Sigmoid colon (tissue), 6 donors: ENCODE measurements at regions not wholly inside any gene's neighbourhood (a gene's known extent, or its start where the extent isn't known, plus 50 kb on each side); places are given as distances from the start of the nearest gene placed in this dataset.

Experiments used
- DNase-seq: peaks from one replicate; pipeline ENCODE4 v3.0.0-alpha.2; 2019
- H3K27ac ChIP-seq, 4 donors: fragments of 200-600 bp; sonication (generic); one replicate each; pipeline ENCODE4 v1.5.1; 2016 to 2019; ENCODE audit warnings: mild to moderate bottlenecking in 1 of 4
- H3K27me3 ChIP-seq, 3 donors: fragments of 200-600 bp; sonication (generic); one replicate each; pipeline ENCODE4 v1.5.1; 2019; ENCODE audit warnings: mild to moderate bottlenecking in 1 of 3
- H3K36me3 ChIP-seq, 4 donors: fragments of 200-600 bp; sonication (generic); one replicate each; pipeline ENCODE4 v1.5.1; 2016 to 2019
- H3K4me1 ChIP-seq, 4 donors: fragments of 200-600 bp; sonication (generic); one replicate each; pipeline ENCODE4 v1.5.1; 2017 to 2019
- H3K4me3 ChIP-seq, 4 donors: fragments of 200-600 bp; sonication (generic); one replicate each; pipeline ENCODE4 v1.5.1; 2017 to 2019; ENCODE audit warnings: mild to moderate bottlenecking in 2 of 4, moderate library complexity in 1 of 4
- H3K9me3 ChIP-seq, 4 donors: fragments of 200-600 bp in 3 of 4; sonication (generic) in 3 of 4; one replicate each; pipeline versions ENCODE4 v1.5.1 to v1.6.1; 2013 to 2019
- CTCF ChIP-seq, 4 experiments: fragments of 450-650 bp in 3 of 4; fragments of 200-600 bp in 1 of 4; IDR thresholded peaks; one replicate each; pipeline ENCODE4 v1.5.1; 2016 to 2019; ENCODE audit warnings: antibody characterized with exemption in 4 of 4, mild to moderate bottlenecking in 3 of 4, moderate library complexity in 2 of 4
- EP300 ChIP-seq, 4 donors: sonication (generic); formaldehyde crosslinking; IDR thresholded peaks; one replicate each; pipeline ENCODE4 v1.6.1; 2017; ENCODE audit warnings: antibody characterized with exemption in 4 of 4
- POLR2A ChIP-seq, 2 donors: fragments of 450-650 bp; IDR thresholded peaks; one replicate each; pipeline ENCODE4 v1.6.1; 2016; ENCODE audit warnings: antibody characterized with exemption in 2 of 2, mild to moderate bottlenecking in 2 of 2, moderate library complexity in 2 of 2
- POLR2AphosphoS5 ChIP-seq, 4 donors: sonication (generic); formaldehyde crosslinking; IDR thresholded peaks; one replicate each; pipeline ENCODE4 v1.6.1; 2017; ENCODE audit warnings: antibody characterized with exemption in 4 of 4
- WGBS, 2 donors: extraction: QIAGEN DNeasy Blood & Tissue Kit; methylation state at CpG; one replicate each; pipeline ENCODE4 v1.1.7; 2013; 5-methylcytosine and 5-hydroxymethylcytosine counted together
- intact Hi-C: fragments of 100-400 bp; cut with DNase I; formaldehyde crosslinking; loops from one replicate; pipeline ENCODE4 v1.15.1; 2023
- donor health status: healthy with polysubstance abuse.
- donor health status: healthy.

GRCh38 chr15:81760686-81761085 lies 285.1 kb downstream of the MEX3B start:
- no peak for DNase-seq
- H3K9me3 ChIP-seq: no peaks in the 10 kb centered on the region
- H3K36me3 ChIP-seq: no peaks in the 10 kb centered on the region
- H3K4me3 ChIP-seq: no peak overlapping the region
- intact Hi-C loops: no loop called here
- TF ChIP-seq CTCF (IDR thresholded peaks at IDR 0.05) (no peak), EP300 (IDR thresholded peaks at IDR 0.05) (no peak), POLR2AphosphoS5 (IDR thresholded peaks at IDR 0.05) (no peak), POLR2A (IDR thresholded peaks at IDR 0.05) (no peak)
- 92 to 93% methylated on average over 8 of the region's 8 CpGs for WGBS, 2 donors
- H3K27me3 ChIP-seq: no peaks in the 10 kb centered on the region
- no peak overlapping the region for H3K27ac ChIP-seq
- peaks cover 0 to 16% (median 12%) of the 10 kb centered on the region in 4 donors for H3K4me1 ChIP-seq

- intact Hi-C loops: loop anchor here (10.0 kb wide), 1 partner anchor 176 kb away; no protein-coding TSS in a partner anchor
- Histone ChIP-seq H3K9me3 (no peaks in the 10 kb centered on the region), H3K27ac (no peak overlapping the region), H3K27me3 (no peaks in the 10 kb centered on the region), H3K36me3 (no peaks in the 10 kb centered on the region), H3K4me1 (peaks cover 0 to 22% (median 17%) of the 10 kb centered on the region in 4 donors), H3K4me3 (no peak overlapping the region)
- DNase-seq: no peak
- 27 to 56% methylated on average over 2 of the region's 2 CpGs for WGBS, 2 donors
- TF ChIP-seq POLR2A (IDR thresholded peaks at IDR 0.05) (no peak), EP300 (IDR thresholded peaks at IDR 0.05) (no peak), POLR2AphosphoS5 (IDR thresholded peaks at IDR 0.05) (no peak), CTCF (IDR thresholded peaks at IDR 0.05) (no peak)
These were observed 287.0 kb downstream of the MEX3B start for GRCh38 chr15:81758818-81759284.

GRCh38 chr15:81755626-81756025 lies 290.2 kb downstream of the MEX3B start:
- H3K9me3 ChIP-seq: no peaks in the 10 kb centered on the region
- no peak overlapping the region for H3K27ac ChIP-seq
- WGBS, 2 donors: 70 to 83% methylated on average over 4 of the region's 4 CpGs
- H3K36me3 ChIP-seq: no peaks in the 10 kb centered on the region
- H3K27me3 ChIP-seq: no peaks in the 10 kb centered on the region
- no peak for DNase-seq
- H3K4me1 ChIP-seq: peaks cover 0 to 49% (median 39%) of the 10 kb centered on the region in 4 donors
- H3K4me3 ChIP-seq: no peak overlapping the region
- TF ChIP-seq POLR2A (IDR thresholded peaks at IDR 0.05) (no peak), EP300 (IDR thresholded peaks at IDR 0.05) (no peak), POLR2AphosphoS5 (IDR thresholded peaks at IDR 0.05) (no peak), CTCF (IDR thresholded peaks at IDR 0.05) (no peak)
- intact Hi-C loops: loop anchor here (10.0 kb wide), 1 partner anchor 179 kb away; no protein-coding TSS in a partner anchor

- H3K27me3 ChIP-seq: no peaks in the 10 kb centered on the region
- H3K4me1 ChIP-seq: peaks cover 0 to 43% (median 35%) of the 10 kb centered on the region in 4 donors
- TF ChIP-seq CTCF (IDR thresholded peaks at IDR 0.05) (no peak), POLR2A (IDR thresholded peaks at IDR 0.05) (no peak), POLR2AphosphoS5 (IDR thresholded peaks at IDR 0.05) (no peak), EP300 (IDR thresholded peaks at IDR 0.05) (no peak)
- H3K9me3 ChIP-seq: no peaks in the 10 kb centered on the region
- no peak overlapping the region for H3K4me3 ChIP-seq
- no peaks in the 10 kb centered on the region for H3K36me3 ChIP-seq
- H3K27ac ChIP-seq: peak overlapping the region in 3 of 4 donors; percentile 19 to 36 (median 26)
- DNase-seq: no peak
- 33 to 40% methylated on average over 1 of the region's 1 CpG for WGBS, 2 donors
- intact Hi-C loops: loop anchor here (10.0 kb wide), 1 partner anchor 181 kb away; no protein-coding TSS in a partner anchor
These were observed 291.7 kb downstream of the MEX3B start for GRCh38 chr15:81754078-81754477.

GRCh38 chr15:81752974-81753373 lies 292.8 kb downstream of the MEX3B start:
- no peak overlapping the region for H3K4me3 ChIP-seq
- no peaks in the 10 kb centered on the region for H3K36me3 ChIP-seq
- H3K4me1 ChIP-seq: peaks cover 0 to 33% (median 27%) of the 10 kb centered on the region in 4 donors
- no peaks in the 10 kb centered on the region for H3K27me3 ChIP-seq
- TF ChIP-seq POLR2A (IDR thresholded peaks at IDR 0.05): no peak
- no peak for TF ChIP-seq CTCF (IDR thresholded peaks at IDR 0.05)
- no peak for TF ChIP-seq EP300 (IDR thresholded peaks at IDR 0.05)
- TF ChIP-seq POLR2AphosphoS5 (IDR thresholded peaks at IDR 0.05): no peak
- 60 to 73% methylated on average over 4 of the region's 4 CpGs for WGBS, 2 donors
- DNase-seq: no peak
- no peak overlapping the region for H3K27ac ChIP-seq
- no peaks in the 10 kb centered on the region for H3K9me3 ChIP-seq
- intact Hi-C loops: loop anchor here (10.0 kb wide), 1 partner anchor 182 kb away; no protein-coding TSS in a partner anchor
